IgD-negative memory B cell (primary cell): ENCODE measurements at regions not wholly inside any gene's neighbourhood (a gene's known extent, or its start where the extent isn't known, plus 50 kb on each side); places are given as distances from the start of the nearest gene placed in this dataset.
A peak's percentile ranks its signal among the peaks of the same experiment; 100 is the strongest.

Source experiments
- H3K27ac Mint-ChIP-seq, 3 donors: one replicate each; pipeline ENCODE4 v1.8.0; 2020 to 2022; ENCODE audit warnings: mild to moderate bottlenecking in 3 of 3, mixed read lengths in 3 of 3, moderate library complexity in 1 of 3
- H3K27me3 Mint-ChIP-seq: one replicate; pipeline ENCODE4 v1.8.0; 2021; ENCODE audit warnings: mixed read lengths
- H3K36me3 Mint-ChIP-seq: one replicate; pipeline ENCODE4 v1.8.0; 2020; ENCODE audit warnings: mild to moderate bottlenecking, mixed read lengths
- H3K4me1 Mint-ChIP-seq, 3 donors: one replicate each; pipeline ENCODE4 v1.8.0; 2020 to 2022; ENCODE audit warnings: mixed read lengths in 3 of 3, mild to moderate bottlenecking in 1 of 3
- H3K4me3 Mint-ChIP-seq, 4 donors: one replicate each; pipeline ENCODE4 v1.8.0; 2020 to 2022; ENCODE audit warnings: mild to moderate bottlenecking in 4 of 4, mixed read lengths in 4 of 4, moderate library complexity in 3 of 4
- H3K9me3 Mint-ChIP-seq, 3 donors: one replicate each; pipeline ENCODE4 v1.8.0; 2020 to 2021; ENCODE audit warnings: mixed read lengths in 3 of 3, mild to moderate bottlenecking in 1 of 3

DNA sequence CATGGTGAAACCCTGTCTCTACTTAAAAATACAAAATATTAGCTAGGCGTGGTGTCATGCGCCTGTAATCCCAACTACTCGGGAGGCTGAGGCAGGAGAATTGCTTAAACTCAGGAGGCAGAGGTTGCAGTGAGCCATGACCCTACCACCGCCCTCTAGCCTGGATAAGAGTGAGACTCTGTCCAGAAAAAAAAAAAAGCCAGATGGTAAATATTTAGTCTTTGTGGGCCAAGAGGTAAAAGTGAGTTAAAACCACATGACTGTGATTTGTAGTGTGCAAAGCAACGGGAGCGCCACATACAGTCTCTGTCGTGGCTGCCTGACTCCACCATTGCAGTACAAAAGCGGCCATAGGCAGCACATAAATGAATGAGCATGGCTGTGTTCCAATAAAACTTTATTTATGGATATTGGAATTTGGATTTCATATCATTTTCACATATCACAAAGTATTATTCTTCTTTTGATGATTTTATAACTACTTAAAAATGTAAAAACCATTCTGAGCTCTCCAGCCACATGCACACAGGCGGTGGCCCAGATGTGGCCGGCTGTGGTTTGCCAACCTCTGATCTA is 51.8 kb upstream of the CASZ1 start:
- Mint-ChIP-seq H3K4me3 (no peak overlapping the region), H3K36me3 (peaks cover 1% of the 10 kb centered on the region), H3K27ac (no peak overlapping the region), H3K27me3 (peaks cover 4% of the 10 kb centered on the region), H3K9me3 (peaks cover 0 to 15% (median 2%) of the 10 kb centered on the region in 3 donors), H3K4me1 (no peaks in the 10 kb centered on the region)

DNA sequence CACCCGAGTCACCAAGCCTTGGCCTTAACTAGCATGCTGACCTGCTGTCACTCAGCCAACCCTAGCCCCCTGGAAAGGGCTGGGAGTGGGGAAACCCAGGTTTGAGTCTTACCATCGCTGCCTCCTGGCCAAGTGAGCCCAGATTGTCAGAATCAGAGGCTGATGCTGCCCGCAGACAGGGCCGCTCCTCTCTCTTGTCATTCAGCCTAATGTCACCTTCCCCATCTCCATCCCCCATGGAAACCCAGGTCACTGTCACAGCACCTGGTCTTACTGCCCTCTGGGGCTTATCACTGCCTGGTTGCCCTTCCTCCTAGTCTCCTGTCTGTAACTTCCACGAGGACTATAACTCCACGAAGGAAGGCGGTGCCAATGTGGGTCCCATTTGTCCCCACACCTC is 53.6 kb upstream of the CASZ1 start:
- no peak overlapping the region for H3K4me3 Mint-ChIP-seq
- H3K9me3 Mint-ChIP-seq: peaks cover 0 to 9% (median 0%) of the 10 kb centered on the region in 3 donors
- H3K27me3 Mint-ChIP-seq: no peaks in the 10 kb centered on the region
- peaks cover 1% of the 10 kb centered on the region for H3K36me3 Mint-ChIP-seq
- no peaks in the 10 kb centered on the region for H3K4me1 Mint-ChIP-seq
- H3K27ac Mint-ChIP-seq: no peak overlapping the region

DNA sequence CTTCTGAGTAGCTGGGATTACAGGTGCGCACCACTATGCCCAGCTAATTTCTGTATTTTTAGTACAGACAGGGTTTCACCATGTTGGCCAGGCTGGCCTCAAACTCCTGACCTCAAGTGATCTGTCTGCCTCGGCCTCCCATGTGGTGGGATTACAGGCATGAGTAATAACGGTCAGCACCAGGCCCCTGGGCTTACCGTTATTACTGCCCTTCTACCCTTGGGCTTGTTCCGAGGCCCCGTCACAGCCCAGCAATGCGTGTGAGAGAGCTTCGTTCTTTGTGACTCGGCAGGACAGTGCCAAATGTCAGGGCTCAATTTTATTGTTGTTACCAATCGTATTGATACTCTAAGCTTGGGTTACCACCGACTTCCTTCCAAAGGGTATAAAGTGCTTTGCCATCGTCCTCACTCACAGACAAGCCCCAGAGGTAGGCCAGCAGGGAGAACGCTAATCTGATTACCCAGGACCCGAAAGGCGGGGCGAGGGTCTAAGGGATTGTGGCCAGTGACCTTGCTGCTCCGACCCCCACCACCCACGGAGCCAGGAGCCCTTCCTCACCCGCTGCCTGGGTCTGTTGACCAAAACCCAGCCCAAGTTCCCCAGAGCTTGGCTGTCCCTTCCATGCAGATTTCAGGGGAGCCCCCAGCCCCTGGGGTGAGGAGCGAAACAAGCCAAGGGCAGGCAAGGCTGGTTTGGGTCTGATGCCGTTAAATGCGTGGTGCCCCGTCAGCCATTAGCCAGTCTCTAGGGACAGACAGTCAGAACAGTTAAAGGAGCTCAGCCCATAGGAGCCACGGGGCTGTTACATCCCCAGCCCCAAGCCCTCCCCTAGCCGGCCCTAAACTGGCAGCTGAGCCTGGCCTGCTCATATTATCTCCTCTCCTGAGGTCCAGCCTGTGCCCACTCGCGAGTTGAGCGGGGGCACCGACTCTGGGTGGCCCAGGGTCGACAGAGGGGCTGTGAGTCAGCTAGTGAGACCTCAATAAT is 54.9 kb upstream of the CASZ1 start:
- Mint-ChIP-seq H3K9me3 (peaks cover 0 to 12% (median 0%) of the 10 kb centered on the region in 3 donors), H3K27ac (no peak overlapping the region), H3K27me3 (no peaks in the 10 kb centered on the region), H3K36me3 (peaks cover 1% of the 10 kb centered on the region), H3K4me1 (no peaks in the 10 kb centered on the region), H3K4me3 (no peak overlapping the region)

DNA sequence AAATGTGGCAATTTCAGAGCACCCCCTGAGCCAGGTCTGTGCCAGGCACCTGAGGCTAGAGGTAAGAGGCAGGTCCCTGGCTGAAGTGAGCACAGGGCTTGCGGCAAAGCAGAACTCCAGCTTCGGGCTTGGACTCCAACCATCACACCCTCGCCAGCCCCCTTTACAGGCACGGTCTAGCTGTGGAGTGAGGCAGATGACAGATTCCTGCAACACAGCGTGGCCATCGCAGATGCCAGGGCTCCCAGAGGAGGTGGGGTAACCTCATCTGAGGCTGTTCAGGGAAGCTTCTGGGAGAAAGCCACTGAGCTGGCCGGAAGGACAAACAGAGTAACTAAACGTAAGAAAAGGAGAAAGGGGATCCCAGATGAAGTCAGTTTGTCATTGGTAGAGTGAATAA is 55.6 kb upstream of the CASZ1 start:
- Mint-ChIP-seq H3K27ac (no peak overlapping the region), H3K36me3 (no peaks in the 10 kb centered on the region), H3K27me3 (no peaks in the 10 kb centered on the region), H3K4me3 (no peak overlapping the region), H3K9me3 (peaks cover 0 to 5% (median 0%) of the 10 kb centered on the region in 3 donors), H3K4me1 (no peaks in the 10 kb centered on the region)

DNA sequence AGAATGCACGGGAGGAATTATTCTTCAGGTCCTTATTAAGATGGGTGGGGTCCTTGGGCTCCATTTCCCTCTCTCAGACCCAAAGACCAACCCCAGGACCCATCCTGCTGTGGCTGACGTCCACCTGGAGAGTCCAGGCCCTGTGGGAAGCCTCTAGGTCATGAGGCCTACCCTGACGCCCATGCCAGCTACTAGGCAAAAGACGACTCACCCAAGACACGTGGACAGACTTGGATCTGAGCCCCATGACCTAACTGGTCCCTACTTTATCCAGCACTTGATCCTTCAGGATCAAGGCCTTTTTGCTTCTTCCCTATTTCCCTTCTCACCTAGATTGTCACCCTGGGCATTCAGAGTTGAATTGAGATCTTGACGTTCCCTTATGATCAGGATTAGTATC is 56.0 kb upstream of the CASZ1 start:
- no peak overlapping the region for H3K27ac Mint-ChIP-seq
- no peaks in the 10 kb centered on the region for H3K36me3 Mint-ChIP-seq
- H3K4me1 Mint-ChIP-seq: no peaks in the 10 kb centered on the region
- H3K9me3 Mint-ChIP-seq: peaks cover 0 to 5% (median 0%) of the 10 kb centered on the region in 3 donors
- no peak overlapping the region for H3K4me3 Mint-ChIP-seq
- no peaks in the 10 kb centered on the region for H3K27me3 Mint-ChIP-seq

DNA sequence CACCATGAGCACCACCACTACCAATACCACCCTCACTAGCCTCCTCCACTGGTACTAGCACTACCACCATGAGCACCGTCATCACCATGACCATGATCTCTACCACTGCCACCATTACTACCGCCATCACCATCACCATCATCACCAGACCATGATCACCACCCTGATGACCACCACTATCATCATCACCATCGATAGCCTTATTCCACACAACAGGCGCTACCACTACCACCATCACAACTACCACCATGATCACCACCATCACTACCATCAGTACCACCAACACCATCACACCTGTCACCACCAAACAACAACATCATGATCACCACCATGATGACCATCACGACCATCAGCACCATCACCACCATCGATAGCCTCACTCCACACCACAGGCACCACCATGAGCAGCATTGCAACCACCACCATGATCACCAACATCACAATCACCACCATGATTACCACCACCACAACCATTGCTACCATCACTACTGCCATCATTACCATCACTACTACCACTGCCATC is 56.6 kb upstream of the CASZ1 start:
- Mint-ChIP-seq H3K4me3 (no peak overlapping the region), H3K27ac (no peak overlapping the region), H3K9me3 (peaks cover 0 to 5% (median 0%) of the 10 kb centered on the region in 3 donors), H3K36me3 (no peaks in the 10 kb centered on the region), H3K27me3 (no peaks in the 10 kb centered on the region), H3K4me1 (no peaks in the 10 kb centered on the region)

DNA sequence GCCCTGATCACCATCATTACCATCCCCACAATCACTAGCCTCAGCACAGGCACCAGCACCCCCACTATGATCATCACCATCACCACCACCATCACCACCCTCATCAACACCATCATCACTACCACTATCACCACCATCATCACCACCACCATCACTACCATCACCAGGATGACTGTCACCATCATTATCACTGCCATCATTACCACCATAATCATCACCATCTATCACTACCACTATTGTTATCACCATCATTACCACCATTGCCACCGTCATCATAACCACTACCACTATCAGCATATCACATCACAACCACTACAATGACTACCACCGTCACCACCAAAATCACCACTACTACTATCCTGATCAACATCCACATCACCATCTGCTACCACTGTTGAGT is 57.3 kb upstream of the CASZ1 start:
- Mint-ChIP-seq H3K4me3 (no peak overlapping the region), H3K4me1 (no peaks in the 10 kb centered on the region), H3K36me3 (no peaks in the 10 kb centered on the region), H3K27me3 (no peaks in the 10 kb centered on the region), H3K9me3 (peaks cover 0 to 5% (median 0%) of the 10 kb centered on the region in 3 donors), H3K27ac (no peak overlapping the region)

DNA sequence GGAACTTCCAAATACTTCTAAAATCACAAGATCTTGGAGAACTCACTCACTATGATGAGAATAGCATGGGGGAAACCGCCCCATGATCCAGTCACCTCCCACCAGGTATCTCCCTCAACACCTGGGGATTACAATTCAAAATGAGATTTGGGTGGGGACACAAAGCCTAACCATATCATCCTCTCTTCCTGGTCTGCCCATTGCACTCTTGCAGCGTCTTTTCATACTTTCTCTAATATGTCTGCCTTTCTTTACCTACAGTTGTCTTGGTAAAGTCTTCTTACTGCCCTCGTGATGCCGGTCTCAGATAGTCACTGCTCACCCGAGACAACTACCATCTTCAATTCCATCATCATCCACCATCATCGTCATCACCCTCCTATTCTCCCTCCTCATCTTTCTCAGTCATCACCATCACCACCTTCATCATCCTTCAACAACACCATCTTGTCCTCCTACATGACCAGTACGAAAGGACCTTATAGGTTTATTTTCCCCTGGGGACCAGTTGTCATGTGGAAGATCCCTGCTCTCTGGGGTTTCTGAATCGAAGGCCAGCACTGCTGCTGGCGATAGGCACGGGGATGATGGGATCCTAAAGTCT is 58.5 kb upstream of the CASZ1 start:
- no peaks in the 10 kb centered on the region for H3K4me1 Mint-ChIP-seq

DNA sequence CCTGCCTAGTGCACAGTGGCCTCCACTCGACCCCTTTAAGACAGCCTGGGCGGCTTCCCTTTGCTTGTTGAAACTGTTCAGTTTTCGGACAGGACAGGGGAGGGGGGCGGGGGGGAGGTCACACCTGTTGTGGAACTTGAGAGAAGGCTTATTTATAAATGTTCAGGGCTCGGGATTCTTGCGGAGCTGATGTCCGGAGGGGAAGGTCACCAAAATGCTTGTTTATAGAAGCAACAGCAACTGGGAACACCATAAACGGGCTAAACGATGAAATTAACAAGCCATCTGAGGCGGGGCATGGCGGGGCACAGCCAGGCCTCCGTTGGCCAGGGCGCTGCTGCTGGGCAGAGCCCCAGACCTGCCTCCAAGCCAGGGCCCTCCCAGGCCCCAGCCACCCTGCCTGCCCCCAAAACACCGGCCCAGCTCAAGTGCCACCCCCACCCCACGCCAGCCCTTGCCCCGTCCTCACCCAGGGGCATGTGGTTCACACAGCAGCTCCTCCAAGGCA is 59.8 kb upstream of the CASZ1 start:
- Mint-ChIP-seq H3K27ac (no peak overlapping the region), H3K27me3 (peaks cover 2% of the 10 kb centered on the region), H3K36me3 (no peaks in the 10 kb centered on the region), H3K4me3 (no peak overlapping the region), H3K9me3 (peaks cover 0 to 5% (median 0%) of the 10 kb centered on the region in 3 donors), H3K4me1 (no peaks in the 10 kb centered on the region)

More for the DNA sequence above, 58.5 kb upstream of the CASZ1 start:
- no peak overlapping the region for H3K4me3 Mint-ChIP-seq
- no peak overlapping the region for H3K27ac Mint-ChIP-seq
- H3K27me3 Mint-ChIP-seq: peaks cover 2% of the 10 kb centered on the region
- H3K36me3 Mint-ChIP-seq: no peaks in the 10 kb centered on the region
- peaks cover 0 to 5% (median 0%) of the 10 kb centered on the region in 3 donors for H3K9me3 Mint-ChIP-seq

DNA sequence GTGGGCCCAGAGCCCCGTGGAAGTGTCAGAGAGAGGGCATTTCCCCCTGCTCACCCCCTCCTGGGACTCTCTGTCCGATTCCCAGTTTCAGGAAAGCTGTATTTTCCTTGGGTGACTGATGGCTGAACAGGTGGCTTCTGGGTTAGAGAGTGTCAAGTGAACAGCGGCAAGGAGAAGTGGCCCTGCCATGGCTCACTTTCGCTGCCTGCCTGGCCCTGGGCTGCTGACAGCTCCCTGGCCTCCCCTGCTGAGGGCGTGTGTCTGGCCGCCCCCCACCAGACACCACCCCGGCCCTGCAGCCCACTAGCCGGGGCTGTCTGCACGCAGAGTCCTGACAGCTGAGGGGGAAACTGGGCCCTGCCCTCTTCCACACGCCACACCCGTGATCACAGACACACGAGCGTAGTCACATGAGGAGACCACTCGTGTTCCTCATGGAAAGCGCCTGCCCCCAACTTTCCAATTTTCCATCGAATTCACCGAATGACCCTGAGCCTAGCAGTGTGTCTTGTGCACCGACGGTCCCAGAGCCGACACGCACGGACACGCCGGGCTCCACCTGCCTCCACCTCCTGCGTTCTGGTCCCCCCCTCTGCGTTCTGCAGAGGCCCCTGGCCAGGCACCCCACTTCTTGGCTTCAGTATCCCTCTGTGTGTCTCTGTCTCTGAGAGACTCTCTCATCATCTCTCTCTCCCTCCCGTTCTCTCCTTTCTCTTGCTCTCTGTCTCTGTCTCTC is 60.6 kb upstream of the CASZ1 start:
- Mint-ChIP-seq H3K36me3 (no peaks in the 10 kb centered on the region), H3K27ac (no peak overlapping the region), H3K4me3 (peak overlapping the region in 1 of 4 donors; percentile 0), H3K9me3 (peaks cover 0 to 5% (median 0%) of the 10 kb centered on the region in 3 donors), H3K27me3 (peaks cover 5% of the 10 kb centered on the region), H3K4me1 (no peaks in the 10 kb centered on the region)

DNA sequence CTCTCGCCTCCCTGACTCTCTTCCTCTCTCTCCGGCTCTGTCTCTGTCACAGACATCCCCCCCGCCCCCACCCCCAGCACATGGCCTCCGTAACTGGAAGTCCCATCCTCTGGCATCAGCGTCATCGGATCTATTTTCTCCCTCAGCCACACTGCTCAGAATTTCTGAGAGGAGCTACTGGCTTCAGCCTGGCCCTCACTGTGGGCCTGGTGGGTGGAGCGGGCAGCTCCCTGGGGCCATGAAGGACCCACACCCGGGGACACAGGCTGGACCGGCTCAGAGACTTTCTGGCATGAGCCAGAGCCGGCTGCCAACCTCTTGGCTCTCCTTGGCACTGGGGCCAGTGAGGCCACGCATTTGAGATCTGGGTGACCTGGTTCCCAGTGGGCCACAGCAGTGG is 61.2 kb upstream of the CASZ1 start:
- H3K4me1 Mint-ChIP-seq: no peaks in the 10 kb centered on the region
- peaks cover 0 to 5% (median 0%) of the 10 kb centered on the region in 3 donors for H3K9me3 Mint-ChIP-seq
- no peaks in the 10 kb centered on the region for H3K36me3 Mint-ChIP-seq
- H3K4me3 Mint-ChIP-seq: no peak overlapping the region
- no peak overlapping the region for H3K27ac Mint-ChIP-seq
- peaks cover 7% of the 10 kb centered on the region for H3K27me3 Mint-ChIP-seq

DNA sequence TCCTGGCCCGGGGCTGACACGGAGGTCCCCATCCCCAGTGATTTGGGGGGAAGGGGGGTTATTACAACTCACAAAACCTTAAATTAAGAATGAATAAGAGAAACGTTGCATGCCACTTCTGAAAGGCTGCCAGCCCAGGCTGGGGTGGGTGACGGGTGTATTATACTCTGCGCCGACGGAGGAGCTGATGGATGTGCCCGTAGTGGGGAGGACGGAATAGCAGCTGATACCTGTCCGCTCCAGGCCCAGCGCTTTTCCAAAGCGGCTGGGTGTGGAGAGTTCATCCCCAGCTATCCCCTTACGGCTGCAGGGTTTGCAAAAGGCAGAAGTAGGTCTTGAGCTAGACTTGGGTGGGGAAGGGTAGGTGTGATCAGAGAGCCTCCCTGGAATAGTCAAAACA is 63.8 kb upstream of the CASZ1 start:
- peaks cover 0 to under 1% (median 0%) of the 10 kb centered on the region in 3 donors for H3K9me3 Mint-ChIP-seq
- no peak overlapping the region for H3K27ac Mint-ChIP-seq
- peaks cover 0 to 9% (median 0%) of the 10 kb centered on the region in 3 donors for H3K4me1 Mint-ChIP-seq
- peaks cover 12% of the 10 kb centered on the region for H3K27me3 Mint-ChIP-seq
- H3K4me3 Mint-ChIP-seq: peak overlapping the region in 1 of 4 donors; percentile 63
- no peaks in the 10 kb centered on the region for H3K36me3 Mint-ChIP-seq

DNA sequence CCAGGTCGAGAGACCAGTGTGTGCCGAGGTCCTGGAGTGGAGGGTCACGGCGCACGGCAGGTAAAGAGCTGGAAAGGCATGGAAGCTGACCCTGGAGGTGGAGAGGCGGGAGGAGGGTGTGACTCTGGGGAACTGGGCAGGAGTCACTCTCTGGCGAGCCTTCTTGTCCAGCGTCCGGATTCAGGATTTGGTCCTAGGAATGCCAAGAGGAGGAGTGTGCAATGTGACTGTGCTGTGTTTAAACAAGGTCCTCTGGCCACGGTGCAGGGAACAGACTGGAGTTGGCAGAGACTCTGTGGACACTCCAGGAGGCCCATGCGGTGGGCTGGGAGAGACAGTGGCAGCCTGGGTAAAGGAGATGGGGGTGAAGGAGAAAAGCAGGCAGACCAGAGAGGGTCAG is 64.2 kb upstream of the CASZ1 start:
- Mint-ChIP-seq H3K27me3 (peaks cover 12% of the 10 kb centered on the region), H3K27ac (no peak overlapping the region), H3K4me1 (peaks cover 0 to 10% (median 0%) of the 10 kb centered on the region in 3 donors), H3K4me3 (peak overlapping the region in 1 of 4 donors; percentile 63), H3K9me3 (no peaks in the 10 kb centered on the region), H3K36me3 (no peaks in the 10 kb centered on the region)

DNA sequence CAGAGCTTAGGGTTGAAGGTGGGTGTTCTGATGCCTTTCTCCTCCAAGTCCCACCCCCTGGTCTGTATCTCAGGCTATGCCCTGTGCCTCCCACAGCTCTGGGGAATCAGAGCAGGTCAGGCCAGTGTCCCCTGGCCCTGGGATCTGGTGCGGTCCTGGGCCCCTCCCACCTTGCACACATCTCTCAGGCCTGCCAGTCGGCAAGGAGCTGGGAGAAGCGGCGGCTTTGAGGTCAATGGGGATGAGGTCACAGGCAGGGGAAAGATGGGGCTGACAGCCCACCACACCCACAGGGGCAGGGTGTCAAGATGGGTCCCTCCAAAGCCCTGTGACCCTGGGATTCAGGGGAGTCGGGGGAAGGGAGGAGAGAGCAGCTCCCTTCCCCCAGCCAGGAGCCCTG is 65.4 kb upstream of the CASZ1 start:
- peaks cover 20% of the 10 kb centered on the region for H3K27me3 Mint-ChIP-seq
- H3K9me3 Mint-ChIP-seq: no peaks in the 10 kb centered on the region
- H3K4me1 Mint-ChIP-seq: peaks cover 2 to 10% (median 2%) of the 10 kb centered on the region in 3 donors
- no peak overlapping the region for H3K4me3 Mint-ChIP-seq
- H3K27ac Mint-ChIP-seq: no peak overlapping the region
- H3K36me3 Mint-ChIP-seq: no peaks in the 10 kb centered on the region
